Ovary (tissue), 7 donors: ENCODE measurements at regions not wholly inside any gene's neighbourhood (a gene's known extent, or its start where the extent isn't known, plus 50 kb on each side); places are given as distances from the start of the nearest gene placed in this dataset.

Source experiments
- DNase-seq, 5 donors: peaks; one replicate each; pipeline ENCODE4 v3.0.0-alpha.2; 2019 to 2020
- H3K27ac ChIP-seq, 2 donors: fragments of 200-600 bp; one replicate each; pipeline versions ENCODE4 v1.5.1 to v1.8.0; 2019 to 2022
- H3K27me3 ChIP-seq: fragments of 200-600 bp; one replicate; pipeline ENCODE4 v1.8.0; 2022
- H3K36me3 ChIP-seq: fragments of 200-600 bp; sonication (generic); one replicate; pipeline ENCODE4 v1.5.1; 2019
- H3K4me1 ChIP-seq: one replicate; pipeline ENCODE4 v1.8.1; 2013; ENCODE audit warnings: mild to moderate bottlenecking, moderate library complexity; ENCODE audit not compliant: insufficient read depth
- H3K4me3 ChIP-seq: fragments of 200-600 bp; sonication (generic); one replicate; pipeline ENCODE4 v1.5.1; 2017
- H3K9me3 ChIP-seq, 2 donors: fragments of 200-600 bp in 1 of 2; sonication (generic) in 1 of 2; one replicate each; pipeline versions ENCODE4 v1.5.1 to v1.8.1; 2013 to 2019; ENCODE audit warnings: mild to moderate bottlenecking in 1 of 2, moderate library complexity in 1 of 2
- EP300 ChIP-seq: sonication (generic); formaldehyde crosslinking; IDR thresholded peaks from one replicate; pipeline ENCODE4 v1.6.1; 2017; ENCODE audit warnings: antibody characterized with exemption
- POLR2A ChIP-seq: fragments of 450-650 bp; IDR thresholded peaks from one replicate; pipeline ENCODE4 v1.6.1; 2017; ENCODE audit warnings: antibody characterized with exemption, mild to moderate bottlenecking, moderate library complexity
- WGBS, 3 donors: extraction: QIAGEN DNeasy Blood & Tissue Kit in 1 of 3; methylation state at CpG; one replicate each; pipeline versions ENCODE4 v1.1.5 to v1.1.7; 2013 to 2017; 5-methylcytosine and 5-hydroxymethylcytosine counted together
- intact Hi-C, 4 donors: fragments of 100-400 bp; cut with DNase I; formaldehyde crosslinking; loops; one replicate each; pipeline versions ENCODE4 v1.11.0 to v1.15.1; 2022 to 2023
- TF ChIP-seq, protein P1 (sequence below), 3 donors: fragments of 450-650 bp in 2 of 3; fragments of 200-600 bp in 1 of 3; IDR thresholded peaks; one replicate each; pipeline versions ENCODE4 v1.5.1 to v1.8.0; 2016 to 2022; ENCODE audit warnings: antibody characterized with exemption in 3 of 3, mild to moderate bottlenecking in 1 of 3
- donor health status: DM: no; HTN: no; CAD: no; lungs with moderate emphysema.
- donor health status: DM: no; HTN: no; CAD: no.
- donor health status: Bipolar disorder and iron deficiency.
- donor health status: DM: no; HTN: no; CAD: no.
- donor health status: DM: yes; HTN: yes; CAD: no.

DNA sequence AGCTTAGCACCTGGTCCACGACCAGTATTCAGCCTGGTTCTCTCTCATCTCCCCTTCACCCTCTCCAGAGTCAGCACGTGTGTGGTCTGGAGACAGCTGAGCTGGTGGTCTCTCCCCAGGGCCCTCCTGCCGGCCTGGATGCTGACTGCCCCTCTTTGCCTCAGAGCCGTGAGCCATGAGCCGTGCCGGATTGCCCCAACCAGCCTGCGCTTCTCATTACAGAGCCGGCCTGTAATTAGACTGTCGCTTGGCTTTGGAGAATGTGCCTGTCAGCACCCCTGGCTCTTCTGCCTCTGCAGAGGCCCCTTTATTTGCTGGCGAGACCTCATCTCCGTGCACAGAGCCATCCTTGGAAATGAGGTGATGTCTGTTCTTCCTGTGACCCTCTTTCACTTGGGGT lies 118.7 kb upstream of the BOD1 start:
- no peaks in the 10 kb centered on the region for H3K36me3 ChIP-seq
- H3K4me1 ChIP-seq: no peaks in the 10 kb centered on the region
- H3K27me3 ChIP-seq: no peaks in the 10 kb centered on the region
- no peaks in the 10 kb centered on the region for H3K9me3 ChIP-seq
- no peak overlapping the region for H3K27ac ChIP-seq
- TF ChIP-seq POLR2A (no peak), EP300 (no peak)
- TF ChIP-seq, protein P1, sequence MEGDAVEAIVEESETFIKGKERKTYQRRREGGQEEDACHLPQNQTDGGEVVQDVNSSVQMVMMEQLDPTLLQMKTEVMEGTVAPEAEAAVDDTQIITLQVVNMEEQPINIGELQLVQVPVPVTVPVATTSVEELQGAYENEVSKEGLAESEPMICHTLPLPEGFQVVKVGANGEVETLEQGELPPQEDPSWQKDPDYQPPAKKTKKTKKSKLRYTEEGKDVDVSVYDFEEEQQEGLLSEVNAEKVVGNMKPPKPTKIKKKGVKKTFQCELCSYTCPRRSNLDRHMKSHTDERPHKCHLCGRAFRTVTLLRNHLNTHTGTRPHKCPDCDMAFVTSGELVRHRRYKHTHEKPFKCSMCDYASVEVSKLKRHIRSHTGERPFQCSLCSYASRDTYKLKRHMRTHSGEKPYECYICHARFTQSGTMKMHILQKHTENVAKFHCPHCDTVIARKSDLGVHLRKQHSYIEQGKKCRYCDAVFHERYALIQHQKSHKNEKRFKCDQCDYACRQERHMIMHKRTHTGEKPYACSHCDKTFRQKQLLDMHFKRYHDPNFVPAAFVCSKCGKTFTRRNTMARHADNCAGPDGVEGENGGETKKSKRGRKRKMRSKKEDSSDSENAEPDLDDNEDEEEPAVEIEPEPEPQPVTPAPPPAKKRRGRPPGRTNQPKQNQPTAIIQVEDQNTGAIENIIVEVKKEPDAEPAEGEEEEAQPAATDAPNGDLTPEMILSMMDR (IDR thresholded peaks at IDR 0.05): no peak
- no peak overlapping the region for H3K4me3 ChIP-seq
- no peak for DNase-seq
- intact Hi-C loops: no loop called here
- WGBS, 3 donors: 65 to 73% (median 70%) methylated on average over 11 of the region's 11 CpGs

GRCh38 chr5:173735691-173736090 lies 119.2 kb upstream of the BOD1 start:
- intact Hi-C loops: no loop called here
- H3K4me3 ChIP-seq: no peak overlapping the region
- H3K4me1 ChIP-seq: no peaks in the 10 kb centered on the region
- no peaks in the 10 kb centered on the region for H3K9me3 ChIP-seq
- WGBS, 3 donors: 78 to 86% (median 84%) methylated on average over 5 of the region's 5 CpGs
- H3K27me3 ChIP-seq: no peaks in the 10 kb centered on the region
- TF ChIP-seq, protein P1 (IDR thresholded peaks at IDR 0.05): no peak
- TF ChIP-seq EP300 (no peak), POLR2A (no peak)
- H3K36me3 ChIP-seq: no peaks in the 10 kb centered on the region
- no peak overlapping the region for H3K27ac ChIP-seq
- no peak for DNase-seq

DNA sequence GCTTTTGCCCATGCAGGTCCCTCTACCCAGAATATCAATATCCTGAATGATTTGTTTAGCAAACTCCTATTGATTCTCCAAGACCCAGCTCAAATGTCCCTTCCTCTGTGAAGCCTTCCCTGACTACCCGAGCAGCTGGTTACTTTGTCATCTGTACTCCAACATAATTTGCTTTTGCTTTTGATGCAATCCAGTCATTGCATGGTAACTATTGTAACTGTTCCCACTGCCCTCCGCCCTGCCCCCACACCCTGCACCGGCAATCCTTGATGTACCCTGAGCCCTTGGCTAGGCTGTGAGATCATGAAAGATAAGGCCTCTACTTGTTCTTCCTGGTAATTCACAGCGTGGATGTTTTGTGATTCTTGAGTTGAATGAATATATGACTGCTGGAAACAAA lies 119.9 kb upstream of the BOD1 start:
- intact Hi-C loops: no loop called here
- H3K36me3 ChIP-seq: no peaks in the 10 kb centered on the region
- no peak for DNase-seq
- WGBS, 3 donors: 52 to 76% (median 55%) methylated on average over 4 of the region's 4 CpGs
- TF ChIP-seq POLR2A (no peak), EP300 (no peak)
- TF ChIP-seq, protein P1 (IDR thresholded peaks at IDR 0.05): no peak
- no peaks in the 10 kb centered on the region for H3K4me1 ChIP-seq
- no peaks in the 10 kb centered on the region for H3K9me3 ChIP-seq
- H3K4me3 ChIP-seq: no peak overlapping the region
- H3K27me3 ChIP-seq: no peaks in the 10 kb centered on the region
- no peak overlapping the region for H3K27ac ChIP-seq

DNA sequence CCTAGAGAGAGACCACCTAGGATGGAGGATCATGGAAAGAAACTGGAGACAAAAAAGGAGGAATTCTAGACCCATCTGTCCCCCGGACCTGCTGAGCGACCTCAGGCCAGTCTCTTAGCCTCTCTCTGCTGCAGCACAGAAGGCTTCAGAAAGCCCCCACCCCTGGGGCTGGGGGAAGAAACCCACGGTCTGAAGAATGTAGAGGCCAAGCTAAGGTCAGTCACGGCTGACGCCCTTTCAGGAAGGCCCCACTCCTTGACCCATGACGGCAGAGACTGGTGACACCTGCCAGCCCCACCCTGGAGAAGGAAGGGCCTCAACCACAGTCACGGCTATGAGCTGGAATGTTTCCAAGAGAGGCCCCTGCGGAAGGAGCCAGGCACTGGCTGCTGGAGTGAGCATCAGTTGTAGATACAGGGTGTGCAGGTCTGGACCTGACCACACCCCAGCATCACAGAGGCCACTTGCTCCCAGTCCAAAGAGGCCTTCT lies 120.5 kb upstream of the BOD1 start:
- Histone ChIP-seq H3K36me3 (no peaks in the 10 kb centered on the region), H3K27ac (no peak overlapping the region), H3K27me3 (no peaks in the 10 kb centered on the region), H3K9me3 (no peaks in the 10 kb centered on the region), H3K4me3 (no peak overlapping the region), H3K4me1 (no peaks in the 10 kb centered on the region)
- DNase-seq: no peak
- WGBS, 3 donors: 47 to 58% (median 55%) methylated on average over 8 of the region's 8 CpGs
- intact Hi-C loops: no loop called here
- TF ChIP-seq, protein P1 (IDR thresholded peaks at IDR 0.05): no peak
- no peak for TF ChIP-seq POLR2A
- TF ChIP-seq EP300: no peak
